GM23248 (cell line): ENCODE measurements at regions not wholly inside any gene's neighbourhood (a gene's known extent, or its start where the extent isn't known, plus 50 kb on each side); places are given as distances from the start of the nearest gene placed in this dataset.

Experiments
- EZH2 ChIP-seq: fragments of 200-600 bp; sonication (generic); IDR thresholded peaks from 2 replicates; pipeline ENCODE4 v1.6.1; 2018; ENCODE audit warnings: antibody characterized with exemption, mild to moderate bottlenecking; ENCODE audit not compliant: insufficient read depth, poor library complexity, severe bottlenecking
- EZH2phosphoT487 ChIP-seq: fragments of 200-600 bp; sonication (generic); IDR thresholded peaks from 2 replicates; pipeline ENCODE4 v1.6.1; 2018; ENCODE audit warnings: antibody characterized with exemption, moderate library complexity, mild to moderate bottlenecking, low read depth; ENCODE audit not compliant: insufficient read depth

DNA sequence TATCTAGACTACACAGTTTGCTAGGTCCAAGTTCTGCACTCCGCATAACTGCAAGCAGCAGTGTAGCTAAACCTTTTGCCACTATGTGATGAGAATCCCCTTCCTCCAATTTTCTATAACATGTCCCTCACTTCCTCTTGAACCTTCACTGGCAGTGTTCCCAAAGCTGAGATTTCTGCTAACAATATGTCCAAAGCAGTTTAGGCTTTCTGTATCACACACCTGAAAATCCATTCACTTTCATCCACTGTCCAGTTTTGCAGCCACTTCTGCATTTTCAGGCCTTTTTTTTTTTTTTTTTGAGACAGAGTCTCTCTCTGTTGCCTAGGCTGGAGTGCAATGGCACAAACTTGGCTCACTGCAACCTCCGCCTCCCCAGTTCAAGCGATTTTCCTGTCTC lies 111.1 kb downstream of the GADD45G start:
- TF ChIP-seq EZH2phosphoT487, result no peak
- TF ChIP-seq EZH2, result no peak
